ENCODE measurements at regions not wholly inside any gene's neighbourhood (a gene's known extent, or its start where the extent isn't known, plus 50 kb on each side); places are given as distances from the start of the nearest gene placed in this dataset.

GRCh38 chr10:81031774-81032173, 494.1 kb downstream of the SH2D4B start:
- Histone ChIP-seq H3K4me3 (replicated peaks; ENCODE audit: insufficient read depth, low read length) (no peak overlapping the region), H3K27me3 (ENCODE audit: insufficient read depth, poor library complexity, severe bottlenecking) (no peaks in the 10 kb centered on the region), H3K27ac (replicated peaks) (no peak overlapping the region)
- TF ChIP-seq CTCF (IDR thresholded peaks at IDR 0.05; ENCODE audit: insufficient read depth, low read length) (no peak), SPI1 (IDR thresholded peaks at IDR 0.05; ENCODE audit: borderline replicate concordance, low read depth) (no peak), REST (IDR thresholded peaks at IDR 0.05; ENCODE audit: insufficient replicate concordance, low read depth) (no peak), POLR2AphosphoS5 (IDR thresholded peaks at IDR 0.05; ENCODE audit: low read depth) (no peak), GABPA (IDR thresholded peaks at IDR 0.05; ENCODE audit: low read depth) (no peak)
- DNase-seq (ENCODE audit: low read depth in 1 of 2, low spot score in 1 of 2): no peak

GRCh38 chr10:81034383-81034782, 496.7 kb downstream of the SH2D4B start:
- no peak for DNase-seq (ENCODE audit: low read depth in 1 of 2, low spot score in 1 of 2)
- Histone ChIP-seq H3K27ac (replicated peaks) (no peak overlapping the region), H3K4me3 (replicated peaks; ENCODE audit: insufficient read depth, low read length) (no peak overlapping the region), H3K27me3 (ENCODE audit: insufficient read depth, poor library complexity, severe bottlenecking) (no peaks in the 10 kb centered on the region)
- TF ChIP-seq CTCF (IDR thresholded peaks at IDR 0.05; ENCODE audit: insufficient read depth, low read length) (no peak), GABPA (IDR thresholded peaks at IDR 0.05; ENCODE audit: low read depth) (no peak), POLR2AphosphoS5 (IDR thresholded peaks at IDR 0.05; ENCODE audit: low read depth) (no peak), SPI1 (IDR thresholded peaks at IDR 0.05; ENCODE audit: borderline replicate concordance, low read depth) (no peak), REST (IDR thresholded peaks at IDR 0.05; ENCODE audit: insufficient replicate concordance, low read depth) (no peak)

- no peak for DNase-seq (ENCODE audit: low read depth in 1 of 2, low spot score in 1 of 2)
- H3K27ac ChIP-seq (replicated peaks): no peak overlapping the region
Measured at GRCh38 chr10:81036257-81036656, 498.6 kb downstream of the SH2D4B start.

More at GRCh38 chr10:81036257-81036656, 498.6 kb downstream of the SH2D4B start:
- no peak overlapping the region for H3K4me3 ChIP-seq (replicated peaks; ENCODE audit: insufficient read depth, low read length)
- no peak for TF ChIP-seq REST (IDR thresholded peaks at IDR 0.05; ENCODE audit: insufficient replicate concordance, low read depth)
- TF ChIP-seq GABPA (IDR thresholded peaks at IDR 0.05; ENCODE audit: low read depth): no peak
- TF ChIP-seq SPI1 (IDR thresholded peaks at IDR 0.05; ENCODE audit: borderline replicate concordance, low read depth): no peak
- TF ChIP-seq POLR2AphosphoS5 (IDR thresholded peaks at IDR 0.05; ENCODE audit: low read depth): no peak
- TF ChIP-seq CTCF (IDR thresholded peaks at IDR 0.05; ENCODE audit: insufficient read depth, low read length): no peak
- H3K27me3 ChIP-seq (ENCODE audit: insufficient read depth, poor library complexity, severe bottlenecking): no peaks in the 10 kb centered on the region

Data from HL-60 (cell line).